BLaER1 (cell line): ENCODE measurements at regions not wholly inside any gene's neighbourhood (a gene's known extent, or its start where the extent isn't known, plus 50 kb on each side); places are given as distances from the start of the nearest gene placed in this dataset.

Experiments
- H3K27ac ChIP-seq: shearing (Covaris generic); formaldehyde crosslinking; 2 replicates; pipeline ENCODE4 v1.8.1; 2022
- H3K27me3 ChIP-seq: shearing (Covaris generic); formaldehyde crosslinking; 2 replicates; pipeline ENCODE4 v1.8.1; 2022
- H3K36me3 ChIP-seq: shearing (Covaris generic); formaldehyde crosslinking; 2 replicates; pipeline ENCODE4 v1.8.1; 2022
- H3K4me1 ChIP-seq: shearing (Covaris generic); formaldehyde crosslinking; 2 replicates; pipeline ENCODE4 v1.8.1; 2022
- H3K4me2 ChIP-seq: shearing (Covaris generic); formaldehyde crosslinking; 2 replicates; pipeline ENCODE4 v1.8.1; 2022
- H3K4me3 ChIP-seq: shearing (Covaris generic); formaldehyde crosslinking; 2 replicates; pipeline ENCODE4 v1.8.1; 2022
- H3K9ac ChIP-seq: shearing (Covaris generic); formaldehyde crosslinking; 2 replicates; pipeline ENCODE4 v1.8.1; 2022
- H3K9me3 ChIP-seq: shearing (Covaris generic); formaldehyde crosslinking; 2 replicates; pipeline ENCODE4 v1.8.1; 2022
- H4K20me1 ChIP-seq: shearing (Covaris generic); formaldehyde crosslinking; 2 replicates; pipeline ENCODE4 v1.8.1; 2022
- Cebpa-rat ChIP-seq: shearing (Covaris generic); IDR thresholded peaks from 2 replicates; pipeline ENCODE4 v1.8.1; 2022

DNA sequence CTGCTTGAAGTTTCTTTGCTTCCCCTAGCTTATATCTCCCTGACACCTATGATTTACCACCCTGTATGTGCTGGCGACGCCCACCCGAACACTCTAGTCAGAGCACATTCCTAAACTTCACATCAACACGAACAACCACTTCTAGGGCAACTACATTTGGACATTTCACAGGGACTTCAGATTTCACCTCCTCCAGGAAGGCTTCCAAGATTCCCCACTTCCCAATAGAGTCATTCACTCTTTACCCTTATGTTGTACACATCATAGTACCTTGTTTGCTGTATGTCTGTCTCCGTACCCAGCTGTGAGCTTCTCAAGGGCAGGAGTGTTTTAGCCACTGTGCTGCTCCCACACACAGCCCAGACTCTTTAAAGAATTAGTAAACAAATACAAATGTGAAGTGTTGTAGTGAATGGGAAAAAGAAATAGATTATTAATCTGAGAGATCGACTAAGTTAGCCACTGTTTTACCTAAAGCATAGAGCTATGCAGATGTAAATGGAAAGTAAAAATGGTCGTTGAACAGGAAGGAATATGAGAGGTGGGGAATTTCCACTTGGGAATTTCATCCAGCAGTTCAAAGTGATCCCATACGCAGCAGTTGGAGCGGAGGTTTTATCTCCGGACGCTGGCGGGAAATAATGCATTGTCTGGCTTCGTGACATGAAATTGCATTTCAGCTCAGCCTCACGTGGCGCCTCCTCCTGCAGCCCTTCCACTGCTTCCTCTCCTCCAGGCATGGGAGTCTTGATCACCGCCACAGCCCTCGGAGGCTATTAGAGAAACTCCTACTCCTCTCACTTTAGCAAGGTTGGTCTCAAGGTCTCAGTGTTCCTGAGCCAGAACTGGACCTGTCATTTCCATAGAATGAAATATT is 233.4 kb upstream of the COPS8 start:
- H3K9ac ChIP-seq = no peak overlapping the region
- no peaks in the 10 kb centered on the region for H3K36me3 ChIP-seq
- 0 out of 2 replicates have a peak, but pooled peaks cover under 1% of the 10 kb centered on the region for H3K9me3 ChIP-seq
- H3K27me3 ChIP-seq = no peaks in the 10 kb centered on the region
- no peak overlapping the region for H3K27ac ChIP-seq
- H3K4me3 ChIP-seq = no peak overlapping the region
- no peaks in the 10 kb centered on the region for H4K20me1 ChIP-seq
- H3K4me2 ChIP-seq = no peak overlapping the region
- TF ChIP-seq Cebpa-rat = no peak
- no peaks in the 10 kb centered on the region for H3K4me1 ChIP-seq

DNA sequence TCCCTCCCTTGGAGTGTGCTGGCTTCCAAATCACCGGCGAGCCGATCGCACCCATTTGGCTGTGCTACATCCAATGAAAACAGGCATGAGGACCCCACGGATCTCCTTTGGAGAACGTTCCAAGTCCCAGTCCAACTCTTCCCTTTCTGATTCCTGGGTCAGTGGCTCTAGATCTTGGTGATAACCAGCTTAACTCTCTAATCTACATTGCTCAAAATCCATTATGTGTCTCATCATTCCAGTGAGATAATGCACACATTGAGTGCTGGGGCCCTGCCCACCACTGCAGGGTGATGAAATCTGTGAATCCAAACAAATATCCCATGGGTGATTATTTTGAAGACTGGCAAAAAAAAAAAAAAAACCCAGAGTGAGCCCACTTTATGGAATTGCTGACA is 232.7 kb upstream of the COPS8 start:
- no peak for TF ChIP-seq Cebpa-rat
- no peaks in the 10 kb centered on the region for H3K4me1 ChIP-seq
- H3K9ac ChIP-seq = no peak overlapping the region
- H3K4me2 ChIP-seq = no peak overlapping the region
- H3K27me3 ChIP-seq = no peaks in the 10 kb centered on the region
- no peaks in the 10 kb centered on the region for H3K36me3 ChIP-seq
- H3K27ac ChIP-seq = no peak overlapping the region
- no peaks in the 10 kb centered on the region for H4K20me1 ChIP-seq
- no peaks in the 10 kb centered on the region for H3K9me3 ChIP-seq
- no peak overlapping the region for H3K4me3 ChIP-seq

DNA sequence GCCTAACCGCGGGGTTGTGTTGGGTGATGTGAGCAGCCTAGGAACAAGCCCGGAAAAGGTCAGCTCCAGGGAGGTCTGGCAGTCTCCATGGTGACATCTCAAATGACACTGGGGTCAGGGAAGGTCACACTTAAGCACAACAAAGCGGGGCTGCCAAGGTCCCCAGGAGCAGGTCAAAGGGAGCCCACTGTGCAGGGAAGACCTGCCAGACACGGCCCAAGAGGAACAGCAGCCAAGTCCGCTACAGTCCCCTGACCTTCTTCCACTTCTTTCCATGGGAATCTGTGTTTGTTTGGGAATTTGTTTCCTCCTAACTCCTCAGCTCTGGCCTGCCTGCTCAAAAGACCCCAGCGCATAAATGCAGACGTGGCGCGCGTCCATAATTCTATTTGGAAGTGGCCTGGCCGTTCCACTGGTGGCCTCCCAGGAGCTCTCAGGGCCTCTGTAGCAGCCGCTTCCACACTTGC is 232.1 kb upstream of the COPS8 start:
- Histone ChIP-seq H3K9ac (no peak overlapping the region), H3K4me3 (no peak overlapping the region), H3K4me2 (no peak overlapping the region), H3K9me3 (no peaks in the 10 kb centered on the region), H3K36me3 (no peaks in the 10 kb centered on the region), H4K20me1 (no peaks in the 10 kb centered on the region), H3K27ac (no peak overlapping the region), H3K27me3 (no peaks in the 10 kb centered on the region), H3K4me1 (no peaks in the 10 kb centered on the region)
- no peak for TF ChIP-seq Cebpa-rat

DNA sequence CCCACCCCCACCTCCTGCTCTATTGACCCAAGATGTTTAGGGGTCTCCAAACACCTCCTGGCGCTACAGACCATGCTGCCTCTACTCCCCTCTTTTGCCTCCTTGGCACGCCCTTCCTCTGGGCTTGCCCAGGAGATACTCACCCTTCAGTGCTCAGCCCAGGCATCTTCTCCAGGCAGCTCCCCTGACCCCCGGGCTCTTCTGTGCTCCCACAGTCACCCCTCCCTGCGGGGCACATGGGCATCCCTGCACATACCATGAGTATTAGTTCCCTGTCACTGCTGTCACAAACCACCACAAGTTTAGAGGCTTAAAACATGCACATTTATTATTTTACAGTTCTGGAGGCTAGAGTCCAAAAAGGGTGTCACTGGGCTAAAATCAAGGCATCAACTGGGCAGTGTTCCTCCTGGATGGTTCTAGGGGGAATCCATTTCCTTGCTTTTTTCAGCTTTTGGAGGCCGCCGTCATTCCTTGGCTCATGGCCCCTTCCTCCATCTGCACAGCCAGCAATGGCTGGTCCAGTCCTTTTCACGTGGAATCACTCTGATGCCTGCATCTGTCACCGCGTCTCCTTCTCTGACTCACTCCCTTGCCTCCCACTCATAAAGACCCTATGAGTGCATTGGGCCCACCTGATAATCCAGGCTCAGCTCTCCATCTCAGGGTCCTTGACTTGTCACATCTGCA is 230.4 kb upstream of the COPS8 start:
- Histone ChIP-seq H4K20me1 (no peaks in the 10 kb centered on the region), H3K9me3 (no peaks in the 10 kb centered on the region), H3K9ac (no peak overlapping the region), H3K27me3 (no peaks in the 10 kb centered on the region), H3K4me3 (no peak overlapping the region), H3K36me3 (no peaks in the 10 kb centered on the region), H3K27ac (no peak overlapping the region), H3K4me1 (no peaks in the 10 kb centered on the region), H3K4me2 (no peak overlapping the region)
- TF ChIP-seq Cebpa-rat = no peak

DNA sequence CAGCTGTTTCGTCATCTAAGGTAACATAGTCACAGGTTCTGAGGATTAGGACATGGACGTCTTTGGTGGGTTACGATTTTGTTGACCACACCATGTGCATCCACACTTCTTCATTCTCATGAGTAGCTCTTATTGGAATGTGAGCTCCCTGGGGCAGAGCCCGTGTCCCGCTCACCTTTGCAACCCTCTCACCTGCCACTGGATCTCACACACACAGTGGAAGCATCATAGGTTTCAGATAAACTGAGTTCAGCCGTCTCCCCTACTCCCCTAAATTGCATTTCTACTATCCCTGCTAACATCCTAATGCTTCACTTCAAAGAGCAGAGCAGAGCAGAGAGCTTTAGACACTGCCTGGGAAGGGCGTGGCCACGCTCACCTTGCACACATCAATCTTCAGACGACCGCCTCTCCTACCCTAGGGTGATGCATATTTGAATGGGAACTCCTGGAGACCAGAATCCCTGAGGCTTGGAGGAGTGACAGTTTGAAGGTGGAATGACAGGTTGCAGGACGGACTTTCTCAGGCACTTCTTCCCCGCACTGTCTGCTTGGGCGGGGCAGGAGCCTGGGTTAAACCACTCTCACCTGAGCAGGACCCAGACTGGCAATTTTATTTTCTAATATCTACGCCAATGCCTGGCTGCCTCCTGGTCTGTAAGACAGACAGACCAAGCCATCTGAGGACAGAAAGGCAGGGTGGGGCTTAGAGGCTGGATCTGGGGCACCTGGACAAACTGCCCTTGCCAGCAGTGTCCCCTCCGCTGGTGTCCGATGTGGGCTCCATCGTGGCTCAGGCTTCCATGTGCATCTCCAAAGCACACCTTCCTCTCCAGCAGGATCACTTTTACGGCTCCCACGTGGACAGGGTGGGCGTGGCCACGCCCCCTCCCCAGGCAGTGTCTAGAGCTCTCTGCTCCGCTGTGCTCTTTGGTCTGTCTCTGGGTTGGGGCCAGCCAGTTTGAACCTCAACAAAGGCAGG is 229.5 kb upstream of the COPS8 start:
- no peaks in the 10 kb centered on the region for H3K4me1 ChIP-seq
- no peak for TF ChIP-seq Cebpa-rat
- no peak overlapping the region for H3K9ac ChIP-seq
- no peaks in the 10 kb centered on the region for H4K20me1 ChIP-seq
- H3K27me3 ChIP-seq = no peaks in the 10 kb centered on the region
- no peak overlapping the region for H3K4me3 ChIP-seq
- no peaks in the 10 kb centered on the region for H3K9me3 ChIP-seq
- H3K27ac ChIP-seq = no peak overlapping the region
- H3K36me3 ChIP-seq = no peaks in the 10 kb centered on the region
- H3K4me2 ChIP-seq = no peak overlapping the region

DNA sequence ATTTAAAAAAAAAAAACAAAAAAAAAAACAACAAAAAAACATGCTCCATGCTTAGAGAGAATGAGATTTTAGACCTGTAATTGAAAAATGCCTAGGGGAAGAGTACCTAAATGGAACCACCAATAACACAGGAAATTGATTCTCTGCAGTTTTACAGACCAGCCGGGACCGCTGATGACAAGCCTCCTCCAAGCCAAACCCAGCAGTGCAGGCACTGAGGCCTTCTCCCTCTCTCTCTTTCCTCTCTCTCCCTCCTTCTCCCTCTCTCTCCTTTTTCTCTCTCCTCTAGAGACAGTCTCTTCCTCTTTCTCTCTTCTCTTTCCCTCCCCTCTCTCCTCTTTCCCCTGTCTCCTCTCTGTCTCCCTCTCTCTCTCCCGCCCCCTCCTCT is 228.8 kb upstream of the COPS8 start:
- Histone ChIP-seq H3K36me3 (no peaks in the 10 kb centered on the region), H3K4me2 (no peak overlapping the region), H3K27ac (no peak overlapping the region), H3K27me3 (no peaks in the 10 kb centered on the region), H3K9me3 (no peaks in the 10 kb centered on the region), H3K9ac (no peak overlapping the region), H4K20me1 (no peaks in the 10 kb centered on the region), H3K4me3 (no peak overlapping the region), H3K4me1 (no peaks in the 10 kb centered on the region)
- TF ChIP-seq Cebpa-rat = no peak

DNA sequence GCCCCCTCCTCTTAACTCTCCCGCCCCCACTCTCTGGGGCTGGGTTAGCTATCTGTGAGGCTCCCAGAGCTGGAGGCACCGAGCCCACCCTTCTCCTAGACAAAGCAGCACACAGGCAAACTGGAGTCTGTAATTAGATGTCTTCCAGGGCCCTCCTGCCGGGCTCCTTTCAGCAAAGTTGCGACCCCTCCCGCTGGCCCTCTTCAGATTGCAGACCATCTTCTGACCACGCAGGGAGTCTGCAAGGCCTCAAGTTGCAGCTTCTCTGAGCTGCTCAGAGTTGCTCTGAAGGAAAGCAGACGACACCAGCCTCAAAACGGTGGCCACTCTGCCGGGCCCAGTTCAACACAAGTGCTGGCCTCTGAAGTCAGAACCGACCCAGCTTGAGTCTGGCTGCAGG is 228.4 kb upstream of the COPS8 start:
- no peak for TF ChIP-seq Cebpa-rat
- no peaks in the 10 kb centered on the region for H3K4me1 ChIP-seq
- H3K27me3 ChIP-seq = no peaks in the 10 kb centered on the region
- H3K36me3 ChIP-seq = no peaks in the 10 kb centered on the region
- no peaks in the 10 kb centered on the region for H4K20me1 ChIP-seq
- H3K4me3 ChIP-seq = no peak overlapping the region
- no peak overlapping the region for H3K27ac ChIP-seq
- H3K4me2 ChIP-seq = no peak overlapping the region
- H3K9ac ChIP-seq = no peak overlapping the region
- H3K9me3 ChIP-seq = no peaks in the 10 kb centered on the region

DNA sequence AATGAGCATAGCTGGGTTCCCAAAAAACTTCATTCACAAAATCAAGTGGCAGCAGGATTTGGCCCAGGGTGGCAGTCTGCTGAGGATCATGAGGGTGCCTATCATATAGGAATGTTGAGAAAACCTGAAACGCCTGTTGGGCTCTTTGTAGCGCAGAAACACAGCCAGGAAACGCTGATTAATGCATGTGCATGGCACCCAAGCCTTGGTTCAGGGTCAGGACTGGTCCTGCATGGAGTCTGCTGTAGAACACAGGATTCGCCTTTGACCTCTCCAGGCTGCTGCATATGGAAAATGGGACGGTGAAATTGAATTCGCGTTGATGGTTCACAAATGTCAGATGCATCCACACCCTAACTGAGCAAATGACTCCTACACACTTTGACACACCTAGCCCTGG is 227.9 kb upstream of the COPS8 start:
- Histone ChIP-seq H3K27me3 (no peaks in the 10 kb centered on the region), H4K20me1 (no peaks in the 10 kb centered on the region), H3K9ac (no peak overlapping the region), H3K9me3 (no peaks in the 10 kb centered on the region), H3K4me2 (no peak overlapping the region), H3K36me3 (no peaks in the 10 kb centered on the region), H3K27ac (no peak overlapping the region), H3K4me3 (no peak overlapping the region), H3K4me1 (no peaks in the 10 kb centered on the region)
- TF ChIP-seq Cebpa-rat = no peak

DNA sequence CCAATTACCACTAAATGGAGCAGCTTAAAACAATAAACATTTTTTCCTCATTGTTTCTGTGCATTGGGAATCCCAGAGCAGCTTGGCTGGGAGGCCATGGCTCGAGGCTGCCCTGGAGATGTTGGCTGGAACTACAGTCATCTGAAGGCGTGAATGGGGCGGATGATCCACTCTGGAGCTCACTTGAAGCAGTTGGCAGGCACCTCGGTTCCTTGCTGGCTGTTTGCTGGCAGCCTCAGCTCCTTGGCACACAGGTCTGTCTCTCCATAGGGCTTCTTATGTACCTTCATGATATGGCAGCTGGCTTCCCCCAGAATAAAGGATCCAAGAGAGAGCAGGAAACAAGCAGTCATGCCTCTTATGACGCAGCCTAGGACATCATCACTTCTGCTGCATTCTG is 227.0 kb upstream of the COPS8 start:
- Histone ChIP-seq H3K36me3 (no peaks in the 10 kb centered on the region), H3K9me3 (peaks cover 2% of the 10 kb centered on the region), H3K4me1 (no peaks in the 10 kb centered on the region), H3K27me3 (no peaks in the 10 kb centered on the region), H3K27ac (no peak overlapping the region), H4K20me1 (no peaks in the 10 kb centered on the region), H3K4me2 (no peak overlapping the region), H3K4me3 (no peak overlapping the region), H3K9ac (no peak overlapping the region)
- TF ChIP-seq Cebpa-rat = no peak
